ENCODE measurements at regions not wholly inside any gene's neighbourhood (a gene's known extent, or its start where the extent isn't known, plus 50 kb on each side); places are given as distances from the start of the nearest gene placed in this dataset.

GRCh38 chr11:109364851-109365250 lies 57.1 kb upstream of the C11orf87 start:
- Histone ChIP-seq H3K27ac (ENCODE audit: extremely low read depth, low read depth, low read length) (no peak overlapping the region), H3K9me3 (replicated peaks; ENCODE audit: control insufficient read depth, insufficient read depth, low read depth, low read length) (0 out of 2 replicates have a peak, but pooled peaks cover 4% of the 10 kb centered on the region), H3K4me2 (ENCODE audit: insufficient read depth, low read length) (no peak overlapping the region), H3K9ac (ENCODE audit: insufficient read depth in 1 of 2, low read depth in 2 of 2, low read length in 2 of 2) (no peak overlapping the region), H3K79me2 (ENCODE audit: control insufficient read depth, insufficient read depth, low read length) (no peaks in the 10 kb centered on the region), H3K36me3 (ENCODE audit: control insufficient read depth, insufficient read depth, low read length) (no peaks in the 10 kb centered on the region), H3K9me1 (ENCODE audit: control insufficient read depth, insufficient read depth, low read length) (no peaks in the 10 kb centered on the region), H3K27me3 (ENCODE audit: control insufficient read depth in 2 of 2, insufficient read depth in 2 of 2, low read length in 2 of 2) (no peaks in the 10 kb centered on the region), H3K4me1 (replicated peaks in 1 of 2; ENCODE audit: control insufficient read depth in 2 of 2, insufficient read depth in 2 of 2, low read length in 2 of 2) (no peaks in the 10 kb centered on the region), H2AFZ (ENCODE audit: low read depth, low read length) (no peak overlapping the region), H4K20me1 (replicated peaks; ENCODE audit: control insufficient read depth, insufficient read depth, low read length) (no peaks in the 10 kb centered on the region), H3K4me3 (no peak overlapping the region)
- CTCF ChIA-PET (ENCODE audit: low intra/inter-chr PET ratio) = no interaction called here
- intact Hi-C loops (cut with micrococcal nuclease) = no loop called here
- TF ChIP-seq DDX20 (tag; IDR thresholded peaks at IDR 0.05; ENCODE audit: low read depth) = no peak
- TF ChIP-seq XRCC3 (IDR thresholded peaks at IDR 0.05) = no peak
- TF ChIP-seq CREB3 (tag; conservative IDR thresholded peaks at IDR 0.05; ENCODE audit: low read depth) = no peak
- no peak for TF ChIP-seq CHD1 (IDR thresholded peaks at IDR 0.05; ENCODE audit: low read length)
- TF ChIP-seq ZNF398 (CRISPR knock-in tag; IDR thresholded peaks at IDR 0.05) = no peak
- TF ChIP-seq NCOA1 (IDR thresholded peaks at IDR 0.05; ENCODE audit: low read depth) = no peak
- TF ChIP-seq RAD51 (IDR thresholded peaks at IDR 0.05; ENCODE audit: borderline replicate concordance, low read depth) = no peak
- TF ChIP-seq ATF4 (CRISPR knock-in tag; IDR thresholded peaks at IDR 0.05) = no peak
- no peak for TF ChIP-seq SMAD3 (CRISPR knock-in tag; conservative IDR thresholded peaks at IDR 0.05)
- no peak for TF ChIP-seq BCOR (IDR thresholded peaks at IDR 0.05)
- TF ChIP-seq LCOR (CRISPR knock-in tag; IDR thresholded peaks at IDR 0.05) = no peak
- TF ChIP-seq MBD2 (IDR thresholded peaks at IDR 0.05; ENCODE audit: borderline replicate concordance, low read depth) = no peak
- TF ChIP-seq ZFP36 (IDR thresholded peaks at IDR 0.05; ENCODE audit: low read depth, low read length, partially characterized antibody) = no peak
- no peak for TF ChIP-seq POLR3A (IDR thresholded peaks at IDR 0.05; ENCODE audit: borderline replicate concordance, extremely low read depth, insufficient read depth, insufficient read length)
- TF ChIP-seq HMGXB4 (CRISPR knock-in tag; IDR thresholded peaks at IDR 0.05) = no peak
- no peak for TF ChIP-seq SIX5 (IDR thresholded peaks at IDR 0.05; ENCODE audit: borderline replicate concordance in 1 of 2, insufficient read depth in 1 of 2, low read depth in 1 of 2, low read length in 2 of 2)
- no peak for TF ChIP-seq ADNP (tag; IDR thresholded peaks at IDR 0.05)
- BruUV-seq (replicated peaks) = no TSS peak
- POLR2A ChIA-PET = no interaction called here
- in situ Hi-C loops (cut with MboI) = no loop called here
- 0% methylated on average over 3 of the region's 4 CpGs for WGBS (ENCODE audit: insufficient coverage, low coverage, missing lambda C conversion rate)
- no peak for ATAC-seq
- no peak for FAIRE-seq
- DNase-seq (ENCODE audit: extremely low read depth in 1 of 4, low spot score in 3 of 4) = no peak
